Testis (tissue), 2 donors: ENCODE measurements at regions not wholly inside any gene's neighbourhood (a gene's known extent, or its start where the extent isn't known, plus 50 kb on each side); places are given as distances from the start of the nearest gene placed in this dataset.

ENCODE experiments used
- DNase-seq: peaks from one replicate; pipeline ENCODE4 v3.0.0-alpha.2; 2019
- H3K27ac ChIP-seq, 2 donors: fragments of 200-600 bp; sonication (generic); one replicate each; pipeline ENCODE4 v1.5.1; 2019
- H3K27me3 ChIP-seq: fragments of 200-600 bp; sonication (generic); one replicate; pipeline ENCODE4 v1.5.1; 2019
- H3K36me3 ChIP-seq: fragments of 200-600 bp; sonication (generic); one replicate; pipeline ENCODE4 v1.5.1; 2017; ENCODE audit warnings: low read depth; ENCODE audit errors: missing control alignments
- H3K4me1 ChIP-seq: fragments of 200-600 bp; sonication (generic); one replicate; pipeline ENCODE4 v1.5.1; 2019
- H3K4me3 ChIP-seq, 2 donors: fragments of 200-600 bp; sonication (generic); one replicate each; pipeline ENCODE4 v1.5.1; 2017 to 2019
- H3K9me3 ChIP-seq: fragments of 200-600 bp; sonication (generic); one replicate; pipeline ENCODE4 v1.5.1; 2017
- POLR2A ChIP-seq: fragments of 450-650 bp; IDR thresholded peaks from one replicate; pipeline ENCODE4 v1.6.1; 2017; ENCODE audit warnings: antibody characterized with exemption, mild to moderate bottlenecking, moderate library complexity
- WGBS, 2 donors: methylation state at CpG; one replicate each; pipeline ENCODE4 v1.1.5; 2018; 5-methylcytosine and 5-hydroxymethylcytosine counted together
- intact Hi-C: fragments of 100-400 bp; cut with DNase I; formaldehyde crosslinking; loops from one replicate; pipeline ENCODE4 v1.15.1; 2023; ENCODE audit warnings: low total_unique reads
- TF ChIP-seq, protein P1 (sequence below), 3 experiments: fragments of 450-650 bp in 2 of 3; fragments of 200-600 bp in 1 of 3; sonication (generic) in 1 of 3; IDR thresholded peaks; one replicate each; pipeline ENCODE4 v1.5.1; 2016 to 2019; ENCODE audit warnings: antibody characterized with exemption in 3 of 3, mild to moderate bottlenecking in 2 of 3, moderate library complexity in 1 of 3

DNA sequence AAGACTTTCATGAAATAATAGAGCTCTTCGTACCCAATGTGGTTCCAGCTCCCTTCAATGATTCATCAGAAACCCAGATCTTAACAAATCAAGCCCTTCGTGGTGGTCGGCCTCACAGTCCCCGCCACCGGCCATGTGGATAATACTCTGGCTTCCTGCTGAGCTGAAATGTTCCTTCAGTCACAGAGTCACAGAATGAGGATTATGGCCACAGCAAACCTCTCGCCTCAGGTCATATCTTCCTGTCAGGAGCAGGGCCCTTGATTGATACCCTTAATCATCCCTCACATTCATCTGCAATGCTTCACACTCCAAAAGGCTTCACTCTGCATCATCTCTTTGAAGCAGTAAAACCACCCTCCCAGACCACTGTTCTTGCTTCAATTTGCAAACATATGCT, 452.6 kb downstream of the OCA2 start:
- H3K27ac ChIP-seq = no peak overlapping the region
- no peak for TF ChIP-seq POLR2A
- TF ChIP-seq, protein P1, sequence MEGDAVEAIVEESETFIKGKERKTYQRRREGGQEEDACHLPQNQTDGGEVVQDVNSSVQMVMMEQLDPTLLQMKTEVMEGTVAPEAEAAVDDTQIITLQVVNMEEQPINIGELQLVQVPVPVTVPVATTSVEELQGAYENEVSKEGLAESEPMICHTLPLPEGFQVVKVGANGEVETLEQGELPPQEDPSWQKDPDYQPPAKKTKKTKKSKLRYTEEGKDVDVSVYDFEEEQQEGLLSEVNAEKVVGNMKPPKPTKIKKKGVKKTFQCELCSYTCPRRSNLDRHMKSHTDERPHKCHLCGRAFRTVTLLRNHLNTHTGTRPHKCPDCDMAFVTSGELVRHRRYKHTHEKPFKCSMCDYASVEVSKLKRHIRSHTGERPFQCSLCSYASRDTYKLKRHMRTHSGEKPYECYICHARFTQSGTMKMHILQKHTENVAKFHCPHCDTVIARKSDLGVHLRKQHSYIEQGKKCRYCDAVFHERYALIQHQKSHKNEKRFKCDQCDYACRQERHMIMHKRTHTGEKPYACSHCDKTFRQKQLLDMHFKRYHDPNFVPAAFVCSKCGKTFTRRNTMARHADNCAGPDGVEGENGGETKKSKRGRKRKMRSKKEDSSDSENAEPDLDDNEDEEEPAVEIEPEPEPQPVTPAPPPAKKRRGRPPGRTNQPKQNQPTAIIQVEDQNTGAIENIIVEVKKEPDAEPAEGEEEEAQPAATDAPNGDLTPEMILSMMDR (IDR thresholded peaks at IDR 0.05) = no peak
- WGBS, 2 donors = 58 to 89% methylated on average over 6 of the region's 6 CpGs
- H3K27me3 ChIP-seq = no peaks in the 10 kb centered on the region
- DNase-seq = no peak
- intact Hi-C loops = no loop called here
- H3K4me3 ChIP-seq = no peak overlapping the region
- no peaks in the 10 kb centered on the region for H3K9me3 ChIP-seq
- H3K36me3 ChIP-seq = no peaks in the 10 kb centered on the region
- H3K4me1 ChIP-seq = no peaks in the 10 kb centered on the region

DNA sequence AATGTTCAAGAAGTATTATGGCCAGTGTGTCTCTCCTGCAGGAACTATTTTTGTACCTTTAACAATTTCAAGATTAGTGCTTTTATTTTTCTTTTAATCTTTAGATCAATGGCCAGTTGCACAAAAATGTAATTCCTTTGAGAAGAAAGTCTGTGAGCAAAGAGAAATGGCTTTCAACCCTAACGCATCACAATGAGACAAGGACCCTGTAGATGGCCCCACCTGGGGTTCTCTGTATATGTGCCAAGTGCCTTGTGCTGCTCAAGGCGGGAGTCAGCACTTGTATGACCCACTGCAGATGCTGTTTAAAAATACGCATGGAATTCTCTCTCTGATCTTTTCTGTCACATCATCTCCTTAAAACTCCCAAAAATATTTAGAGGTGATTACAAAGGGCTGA, 453.4 kb downstream of the OCA2 start:
- no peak overlapping the region for H3K27ac ChIP-seq
- no peaks in the 10 kb centered on the region for H3K4me1 ChIP-seq
- TF ChIP-seq, protein P1 (IDR thresholded peaks at IDR 0.05) = no peak
- no peak for TF ChIP-seq POLR2A
- no peaks in the 10 kb centered on the region for H3K9me3 ChIP-seq
- intact Hi-C loops = no loop called here
- no peaks in the 10 kb centered on the region for H3K36me3 ChIP-seq
- no peak overlapping the region for H3K4me3 ChIP-seq
- DNase-seq = no peak
- no peaks in the 10 kb centered on the region for H3K27me3 ChIP-seq
- 70 to 77% methylated on average over 3 of the region's 3 CpGs for WGBS, 2 donors

DNA sequence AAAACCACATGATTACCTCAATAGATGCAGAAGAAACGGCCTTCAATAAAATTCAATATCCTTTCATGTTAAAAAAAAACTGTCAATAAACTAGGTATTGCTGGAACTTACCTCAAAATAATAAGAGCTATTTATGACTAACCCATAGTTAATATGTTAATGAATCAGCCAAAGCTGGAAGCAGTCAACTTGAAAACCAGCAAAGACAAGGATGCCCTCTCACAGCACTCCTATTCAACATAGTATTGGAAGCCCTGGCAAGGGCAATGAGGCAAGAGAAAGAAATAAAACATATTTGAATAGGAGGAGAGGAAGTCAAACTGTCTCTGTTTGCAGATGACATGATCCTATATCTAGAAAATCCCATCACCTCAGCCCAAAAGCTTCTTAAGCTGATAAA, 456.1 kb downstream of the OCA2 start:
- 74 to 91% methylated on average over 1 of the region's 1 CpG for WGBS, 2 donors
- no peaks in the 10 kb centered on the region for H3K27me3 ChIP-seq
- H3K27ac ChIP-seq = no peak overlapping the region
- intact Hi-C loops = no loop called here
- no peak for DNase-seq
- H3K9me3 ChIP-seq = no peaks in the 10 kb centered on the region
- H3K4me3 ChIP-seq = no peak overlapping the region
- no peaks in the 10 kb centered on the region for H3K36me3 ChIP-seq
- no peaks in the 10 kb centered on the region for H3K4me1 ChIP-seq
- TF ChIP-seq, protein P1 (IDR thresholded peaks at IDR 0.05) = no peak
- TF ChIP-seq POLR2A = no peak

- H3K27ac ChIP-seq = no peak overlapping the region
- H3K36me3 ChIP-seq = no peaks in the 10 kb centered on the region
- no peak for DNase-seq
- no peaks in the 10 kb centered on the region for H3K9me3 ChIP-seq
- peak overlapping the region in 1 of 2 donors; percentile 32 for H3K4me3 ChIP-seq
- 54 to 80% methylated on average over 1 to 9 of the region's 9 CpGs for WGBS, 2 donors
- intact Hi-C loops = no loop called here
- H3K27me3 ChIP-seq = no peaks in the 10 kb centered on the region
- TF ChIP-seq, protein P1 (IDR thresholded peaks at IDR 0.05) = no peak
- TF ChIP-seq POLR2A = no peak
- no peaks in the 10 kb centered on the region for H3K4me1 ChIP-seq
Measured at GRCh38 chr15:27639595-27639994, 459.5 kb downstream of the OCA2 start.

DNA sequence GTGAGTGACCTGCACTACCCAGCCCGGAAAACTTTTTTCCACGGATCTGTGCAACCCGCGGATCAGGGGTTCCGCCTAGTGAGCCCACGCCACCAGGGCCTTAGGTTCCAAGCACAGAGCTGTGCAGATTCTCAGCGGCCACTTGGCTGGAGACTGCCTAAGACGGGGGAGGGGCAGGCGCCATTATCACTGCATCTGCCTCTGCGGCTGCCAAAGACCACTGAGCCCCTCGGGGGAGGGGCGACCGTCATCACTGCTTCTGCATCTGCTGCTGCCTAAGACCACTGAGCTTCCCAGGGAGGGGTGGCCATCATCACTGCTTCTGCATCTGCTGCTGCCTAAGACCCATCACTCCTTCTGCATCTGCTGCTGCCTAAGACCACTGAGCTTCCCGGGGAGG, 460.2 kb downstream of the OCA2 start:
- no peaks in the 10 kb centered on the region for H3K27me3 ChIP-seq
- no peaks in the 10 kb centered on the region for H3K4me1 ChIP-seq
- no peak overlapping the region for H3K27ac ChIP-seq
- no peaks in the 10 kb centered on the region for H3K9me3 ChIP-seq
- TF ChIP-seq, protein P1 (IDR thresholded peaks at IDR 0.05) = no peak
- TF ChIP-seq POLR2A = no peak
- no peaks in the 10 kb centered on the region for H3K36me3 ChIP-seq
- peak overlapping the region in 1 of 2 donors; percentile 32 for H3K4me3 ChIP-seq
- WGBS, 2 donors = 71 to 75% methylated on average over 7 to 14 of the region's 14 CpGs
- DNase-seq = no peak
- intact Hi-C loops = no loop called here
